Ammon's horn (tissue), 1 donor: ENCODE measurements at regions not wholly inside any gene's neighbourhood (a gene's known extent, or its start where the extent isn't known, plus 50 kb on each side); places are given as distances from the start of the nearest gene placed in this dataset.
"Not testable (repeated sequence)": the region's sequence is repeated elsewhere in the genome, so short reads cannot be mapped to it uniquely, and the experiment has no call there.

Experiments used
- DNase-seq: peaks from one replicate; pipeline ENCODE4 v3.0.0-alpha.2; 2016; ENCODE audit warnings: low spot score

- DNase-seq = no peak
Measured at GRCh38 chr14:43413084-43413483, 1094.0 kb downstream of the FSCB start.

GRCh38 chr14:43411841-43412240 is 1095.2 kb downstream of the FSCB start:
- DNase-seq = no peak

- no peak for DNase-seq
Measured at GRCh38 chr14:43410631-43411030, 1096.5 kb downstream of the FSCB start.

GRCh38 chr14:43408472-43408871 is 1098.6 kb downstream of the FSCB start:
- no peak for DNase-seq

GRCh38 chr14:43407706-43408105 is 1099.4 kb downstream of the FSCB start:
- DNase-seq = no peak

- DNase-seq = no peak
Measured at GRCh38 chr14:43406931-43407330, 1100.2 kb downstream of the FSCB start.

- no peak for DNase-seq
Measured at GRCh38 chr14:43399289-43399688, 1107.8 kb downstream of the FSCB start.

- not testable (repeated sequence) for DNase-seq
Measured at GRCh38 chr14:43370565-43370896, 1136.6 kb downstream of the FSCB start.

GRCh38 chr14:43369710-43370564 is 1137.1 kb downstream of the FSCB start:
- no peak for DNase-seq

- DNase-seq = no peak
Measured at GRCh38 chr14:43362586-43362985, 1144.5 kb downstream of the FSCB start.

GRCh38 chr14:43361751-43362150 is 1145.3 kb downstream of the FSCB start:
- no peak for DNase-seq

GRCh38 chr14:43360239-43360638 is 1146.8 kb downstream of the FSCB start:
- no peak for DNase-seq

GRCh38 chr14:43359317-43359716 is 1147.8 kb downstream of the FSCB start:
- DNase-seq = no peak

- DNase-seq = no peak
Measured at GRCh38 chr14:43356979-43357545, 1150.0 kb downstream of the FSCB start.

- no peak for DNase-seq
Measured at GRCh38 chr14:43356382-43356781, 1150.7 kb downstream of the FSCB start.

GRCh38 chr14:43341921-43342320 is 1165.2 kb downstream of the FSCB start:
- no peak for DNase-seq

GRCh38 chr14:43338713-43339112 is 1168.4 kb downstream of the FSCB start:
- DNase-seq = no peak

- no peak for DNase-seq
Measured at GRCh38 chr14:43336351-43336750, 1170.7 kb downstream of the FSCB start.

GRCh38 chr14:43326501-43327407 is 1180.3 kb downstream of the FSCB start:
- not testable (repeated sequence) for DNase-seq

- DNase-seq = no peak
Measured at GRCh38 chr14:43316427-43316826, 1190.7 kb downstream of the FSCB start.

- no peak for DNase-seq
Measured at GRCh38 chr14:43313719-43314118, 1193.4 kb downstream of the FSCB start.

GRCh38 chr14:43308421-43309110 is 1198.5 kb downstream of the FSCB start:
- no peak for DNase-seq
